GM21423 (cell line): ENCODE measurements at regions not wholly inside any gene's neighbourhood (a gene's known extent, or its start where the extent isn't known, plus 50 kb on each side); places are given as distances from the start of the nearest gene placed in this dataset.

Experiments used
- ATAC-seq: cut with Tn5 transposase; IDR thresholded peaks from one replicate; pipeline ENCODE4 v1.9.1; 2021; ENCODE audit warnings: mild to moderate bottlenecking, moderate library complexity; ENCODE audit not compliant: unreplicated experiment

DNA sequence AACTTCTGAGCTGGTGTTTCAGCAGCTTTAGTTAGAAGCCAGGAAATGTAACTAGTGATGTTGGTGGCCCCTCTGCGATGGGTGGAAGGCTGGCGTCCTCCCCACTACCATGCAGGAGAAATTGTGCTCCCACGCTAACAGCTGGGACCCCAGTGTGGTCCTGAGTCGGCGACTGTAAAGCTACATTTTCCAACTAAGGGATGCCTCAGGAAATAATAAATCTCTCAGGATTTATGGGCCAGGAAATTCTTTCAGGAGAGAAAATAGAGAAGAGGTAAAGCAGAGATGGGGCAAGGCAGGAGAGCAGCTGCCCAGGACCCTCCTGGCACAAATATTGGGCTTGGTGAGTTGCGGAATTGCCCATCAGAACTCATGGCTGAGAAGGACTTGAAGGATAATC is 186.9 kb downstream of the OPA1 start:
- no peak for ATAC-seq

DNA sequence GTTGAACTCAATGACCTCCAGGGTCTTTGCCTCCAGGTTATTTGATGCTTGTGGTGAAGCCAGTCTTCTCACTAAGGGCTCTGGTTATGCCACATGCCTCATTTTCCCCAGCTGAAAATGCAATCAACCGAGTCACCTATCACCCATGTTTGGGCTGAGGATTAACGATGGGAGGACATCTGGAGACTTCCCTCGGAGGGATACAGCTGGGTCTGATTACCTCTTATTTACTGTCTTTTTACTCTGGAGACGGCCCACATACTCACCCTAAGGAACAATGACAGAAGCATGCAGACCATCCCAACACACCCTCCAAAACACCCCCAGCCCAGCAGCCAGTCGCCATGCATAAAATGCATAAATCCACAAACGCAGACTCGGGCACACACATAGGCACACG is 187.4 kb downstream of the OPA1 start:
- no peak for ATAC-seq

DNA sequence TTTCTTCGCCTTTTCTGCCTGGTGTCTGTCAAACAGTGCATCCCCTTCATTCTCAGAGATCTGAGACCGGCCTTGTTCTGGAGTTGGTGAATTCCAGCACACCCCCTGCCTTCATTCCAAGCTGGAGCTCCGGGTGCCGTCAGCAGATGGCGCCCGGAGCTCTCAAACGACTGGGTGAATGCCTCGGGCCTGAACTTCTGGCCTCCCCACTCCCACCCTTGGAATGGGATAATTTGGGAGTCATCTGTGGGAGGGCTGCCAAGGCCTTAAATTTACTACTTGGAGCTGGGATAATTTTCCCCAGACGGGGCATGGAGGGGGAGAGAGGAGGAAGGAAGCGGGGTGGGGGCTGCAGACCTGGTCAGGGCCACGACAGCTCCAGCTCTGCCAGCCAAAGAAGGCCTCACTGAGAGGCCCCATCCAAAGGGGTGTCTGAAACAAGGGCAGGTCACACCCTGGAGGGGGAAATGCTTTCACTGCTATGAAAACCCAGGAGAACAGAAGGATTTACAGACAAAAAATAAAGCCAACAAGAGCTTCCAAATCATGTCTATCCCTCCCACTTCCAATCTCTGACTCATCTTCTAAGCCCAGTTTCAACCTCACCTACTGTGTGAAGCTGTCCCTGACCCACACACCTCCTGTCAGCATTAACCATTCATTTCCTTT is 187.9 kb downstream of the OPA1 start:
- no peak for ATAC-seq

DNA sequence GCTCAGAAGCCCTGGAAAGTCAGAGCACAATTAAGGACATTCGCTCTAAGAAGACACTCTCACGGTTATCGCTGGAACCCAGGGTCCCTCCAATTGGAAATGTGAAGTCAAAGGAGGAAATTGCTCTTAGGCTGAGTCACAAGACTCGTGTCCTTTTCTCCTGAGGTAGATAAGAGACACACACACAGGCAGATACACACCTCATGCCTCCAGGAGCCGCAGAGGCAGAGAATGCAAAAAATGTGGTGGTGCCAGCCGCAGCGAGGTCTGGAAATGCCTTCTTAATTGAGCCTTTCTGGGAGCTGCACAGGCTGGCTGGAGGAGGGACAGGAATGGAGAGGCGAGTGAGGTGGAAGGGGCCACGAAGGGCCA is 189.3 kb downstream of the OPA1 start:
- ATAC-seq, result no peak

DNA sequence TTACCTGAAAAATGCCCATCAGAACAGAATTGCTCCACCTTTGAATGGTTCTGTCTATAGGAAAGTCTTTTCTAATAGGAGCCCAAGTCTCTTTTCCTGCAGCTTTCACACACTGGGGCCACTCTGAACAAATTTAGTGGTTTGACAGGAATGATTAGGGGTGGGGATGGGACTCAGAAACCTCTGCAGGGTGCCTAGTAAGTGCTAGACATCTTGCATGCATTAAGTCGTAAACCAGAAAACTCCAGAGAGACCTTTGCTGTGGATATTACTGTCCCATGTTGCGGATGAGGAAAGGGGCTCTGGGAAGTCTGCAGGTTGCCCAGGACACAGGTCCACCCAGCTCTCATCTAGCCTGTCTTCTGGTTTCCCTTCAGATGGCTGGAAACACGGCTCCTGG is 189.7 kb downstream of the OPA1 start:
- ATAC-seq, result no peak

DNA sequence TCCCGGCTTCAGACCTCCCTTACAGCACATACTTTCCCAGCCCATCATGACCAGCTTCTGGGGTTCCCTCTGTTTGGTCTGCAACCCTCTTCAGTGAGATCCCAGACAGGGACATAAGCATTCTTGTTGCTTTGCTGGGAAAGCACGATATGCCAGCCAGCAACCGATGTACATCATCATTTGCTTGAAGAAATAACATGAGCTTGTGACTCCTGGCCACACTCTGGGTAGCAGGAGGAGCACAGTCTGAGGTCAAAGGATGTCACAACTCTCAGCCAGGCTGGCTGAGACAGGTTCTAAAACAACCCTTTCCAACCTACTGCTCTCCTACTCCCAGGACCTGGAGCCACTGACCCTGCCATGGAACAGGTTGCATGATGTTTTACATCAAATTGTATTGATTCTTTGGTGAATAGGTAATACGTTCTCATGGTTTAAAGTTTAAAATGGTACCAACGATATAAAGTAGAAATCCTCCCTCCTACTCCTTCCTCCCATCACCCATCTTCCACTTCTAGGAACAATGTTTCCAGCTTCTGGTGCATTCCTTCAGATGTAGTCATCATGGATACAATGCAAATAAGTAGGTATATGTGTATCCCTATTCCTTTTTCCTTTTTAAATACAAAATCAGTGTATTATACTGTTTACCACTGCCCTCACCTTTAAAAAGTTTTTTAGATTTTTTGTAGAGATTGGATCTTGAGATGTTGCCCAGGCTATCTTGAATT is 190.3 kb downstream of the OPA1 start:
- ATAC-seq, result no peak

DNA sequence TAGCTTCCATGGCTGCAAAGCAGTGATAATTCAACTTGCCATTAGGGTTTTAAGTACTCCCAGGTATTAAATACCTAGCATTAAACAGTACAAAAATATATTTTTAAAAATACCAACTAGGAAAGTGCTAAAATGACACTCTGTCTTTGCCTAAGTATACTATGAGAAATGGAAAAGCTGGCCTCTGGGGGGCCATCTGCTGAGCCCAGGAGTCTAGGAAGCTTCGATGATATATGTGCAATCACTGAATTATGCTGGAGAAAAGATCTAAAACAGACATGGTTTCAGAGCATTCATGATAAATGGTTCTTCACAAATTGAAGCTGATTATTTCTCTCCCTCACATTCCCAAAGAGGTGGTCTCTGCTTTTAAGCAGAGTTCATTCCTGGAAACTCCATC is 191.8 kb downstream of the OPA1 start:
- no peak for ATAC-seq

DNA sequence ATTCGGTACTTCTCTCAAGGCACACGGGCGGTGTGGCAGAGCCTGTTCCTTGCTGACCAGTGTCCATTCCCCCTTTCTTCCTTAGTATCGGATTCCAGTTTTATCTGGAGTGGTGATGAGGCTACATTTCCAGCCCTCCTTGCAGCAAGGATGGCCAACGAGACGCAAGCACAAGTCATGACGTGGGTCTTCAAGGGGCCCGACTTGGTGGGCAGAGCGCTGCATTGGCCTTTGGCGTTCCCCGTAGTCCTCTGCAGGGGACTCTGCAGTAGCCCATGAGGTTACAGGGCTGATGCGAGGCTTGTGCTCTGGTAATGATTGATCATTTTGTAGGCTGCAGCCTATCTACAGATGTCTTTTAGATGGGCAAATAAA is 194.5 kb downstream of the OPA1 start:
- ATAC-seq, result no peak

DNA sequence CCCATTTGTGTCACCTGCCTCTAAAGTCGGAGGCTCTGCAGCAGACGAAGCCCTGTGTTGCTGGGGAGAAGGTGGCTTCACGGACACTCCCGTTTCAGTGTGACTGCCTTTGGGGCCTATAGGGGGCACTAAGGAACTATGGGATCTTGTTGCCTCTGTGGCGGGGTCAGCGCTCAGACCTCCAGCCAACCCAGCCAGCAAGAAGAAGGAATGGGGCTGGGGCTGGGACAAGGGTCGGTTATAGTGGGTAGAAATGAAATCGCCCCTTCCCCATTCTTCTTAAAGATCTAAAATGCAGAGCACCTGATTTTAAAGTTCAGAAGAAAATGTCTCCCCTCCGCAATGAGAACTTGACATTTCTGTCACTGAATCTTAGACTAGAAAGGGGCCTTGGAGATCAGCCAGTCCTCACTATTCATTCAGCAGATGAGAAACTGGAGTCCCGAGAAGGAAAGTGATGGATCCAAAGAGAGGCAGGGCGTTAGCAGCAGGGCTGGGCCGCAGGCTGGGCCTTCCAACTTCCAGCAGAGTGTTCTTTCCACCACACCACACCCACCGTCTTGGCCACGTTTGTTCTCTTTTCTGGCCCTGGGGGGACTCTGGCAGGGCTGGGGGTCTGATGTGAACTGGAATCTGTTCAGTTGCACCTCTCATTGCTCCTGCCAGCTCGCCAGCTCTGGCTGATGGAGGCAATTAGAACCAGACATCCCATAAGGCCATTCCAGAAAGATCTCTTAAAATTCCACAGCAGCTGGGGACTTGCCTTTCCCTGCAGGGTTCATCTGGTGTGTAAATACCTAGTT is 195.4 kb downstream of the OPA1 start:
- ATAC-seq, result peak; percentile 78

DNA sequence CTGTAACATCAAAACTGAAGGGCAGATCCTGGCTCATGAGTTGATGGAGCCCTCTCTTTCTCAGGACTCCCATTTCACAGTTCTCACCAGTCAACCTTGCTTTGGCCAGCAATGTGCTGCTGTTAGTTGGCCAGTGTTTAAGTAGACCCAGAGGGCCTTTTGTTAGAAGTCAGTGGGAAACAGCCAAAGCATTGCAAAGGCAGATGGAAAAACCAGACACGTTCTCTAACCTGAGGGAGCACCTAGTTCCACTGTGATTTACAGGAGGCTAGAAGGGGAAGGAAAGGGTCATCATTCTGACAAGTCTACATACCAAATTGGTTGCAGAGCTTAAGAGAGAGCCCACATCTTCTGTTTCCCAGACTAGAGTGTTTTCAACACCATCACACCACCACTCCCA is 196.4 kb downstream of the OPA1 start:
- ATAC-seq, result no peak

DNA sequence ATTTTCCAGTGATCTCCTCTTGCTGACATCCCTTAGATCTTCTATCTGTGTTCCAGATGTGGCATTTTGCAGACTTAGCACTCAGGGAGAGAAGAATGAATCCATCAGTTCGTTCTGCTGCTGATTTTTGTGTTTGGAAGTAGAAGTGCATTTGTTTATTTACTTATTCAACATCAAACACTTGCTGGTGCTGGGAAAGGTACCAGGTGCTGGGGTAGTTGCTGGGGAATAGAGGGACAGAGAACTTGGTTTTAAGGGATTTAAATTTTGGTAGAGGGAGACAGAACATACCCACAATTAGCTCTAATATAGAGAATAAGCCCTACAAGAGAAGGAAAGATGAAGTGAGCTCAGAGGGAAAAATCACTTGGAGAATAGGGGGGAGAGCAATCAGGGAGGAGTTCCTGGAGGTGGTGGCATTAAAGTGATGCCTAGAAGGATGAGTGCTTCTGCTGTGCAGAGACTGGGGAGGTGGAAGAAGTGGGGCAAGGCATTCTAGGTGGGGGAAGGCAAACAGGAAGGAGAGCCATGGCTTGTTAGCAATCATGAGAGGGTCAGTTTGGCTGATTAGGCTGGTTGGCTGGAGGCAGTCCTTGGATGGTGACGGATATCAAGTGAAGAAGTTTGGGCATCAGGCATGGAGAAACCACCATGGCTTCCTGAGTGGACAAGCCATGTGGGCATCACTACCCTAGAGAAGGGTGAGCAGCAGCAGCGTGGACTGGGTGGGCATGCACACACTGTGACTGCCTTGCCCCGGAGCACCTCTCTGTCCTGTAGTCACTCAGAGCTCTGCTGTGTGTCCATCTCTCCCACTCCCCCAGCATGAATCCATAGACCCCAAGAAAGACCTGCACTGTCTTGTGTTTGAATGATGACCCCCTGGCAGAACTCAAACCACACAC is 197.3 kb downstream of the OPA1 start:
- no peak for ATAC-seq

DNA sequence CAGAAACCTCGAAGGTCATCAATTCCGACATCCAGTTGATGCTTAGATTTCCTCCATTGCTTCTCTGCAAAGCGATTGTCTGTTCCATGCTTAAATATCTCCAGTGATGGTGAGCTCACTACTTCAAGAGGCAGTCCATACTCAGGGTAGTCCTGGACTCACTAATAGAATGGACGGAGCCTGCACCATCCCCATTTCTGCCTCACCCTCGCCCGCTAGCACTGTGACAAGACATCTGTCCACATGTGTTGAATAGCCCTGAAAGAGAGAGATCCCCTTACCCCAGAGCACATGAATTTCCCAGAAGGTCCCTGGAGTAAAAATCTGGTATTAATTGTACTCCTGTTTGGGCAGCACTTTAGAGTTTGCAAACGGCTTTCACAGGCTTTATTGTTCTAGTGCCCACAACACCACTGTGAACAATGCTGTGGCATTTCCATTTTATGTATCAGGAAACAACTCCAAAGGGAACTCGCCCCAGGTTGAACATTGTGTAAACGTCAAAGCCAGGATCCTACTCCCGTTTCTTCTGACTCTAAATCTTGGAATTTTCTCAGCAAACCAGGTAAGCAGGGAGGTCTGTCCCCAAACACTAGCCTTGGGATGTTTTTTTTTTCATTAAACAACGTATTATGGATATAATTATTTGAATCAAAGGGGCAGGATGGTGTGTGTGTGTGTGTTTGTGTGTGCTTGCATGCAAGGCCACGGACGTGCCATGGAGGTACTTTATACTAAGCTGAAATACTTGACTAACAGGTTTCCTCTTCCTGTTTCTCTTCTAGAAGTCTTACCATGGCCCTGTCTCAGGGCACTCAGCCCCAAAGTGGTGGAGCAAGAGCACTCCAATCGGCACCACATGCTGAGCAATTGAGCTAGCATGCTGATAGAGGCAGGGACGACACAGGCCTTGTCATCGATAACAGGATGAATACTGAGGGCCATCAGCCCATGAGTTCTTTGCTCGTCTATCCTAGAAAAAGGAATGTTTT is 198.3 kb downstream of the OPA1 start:
- no peak for ATAC-seq

DNA sequence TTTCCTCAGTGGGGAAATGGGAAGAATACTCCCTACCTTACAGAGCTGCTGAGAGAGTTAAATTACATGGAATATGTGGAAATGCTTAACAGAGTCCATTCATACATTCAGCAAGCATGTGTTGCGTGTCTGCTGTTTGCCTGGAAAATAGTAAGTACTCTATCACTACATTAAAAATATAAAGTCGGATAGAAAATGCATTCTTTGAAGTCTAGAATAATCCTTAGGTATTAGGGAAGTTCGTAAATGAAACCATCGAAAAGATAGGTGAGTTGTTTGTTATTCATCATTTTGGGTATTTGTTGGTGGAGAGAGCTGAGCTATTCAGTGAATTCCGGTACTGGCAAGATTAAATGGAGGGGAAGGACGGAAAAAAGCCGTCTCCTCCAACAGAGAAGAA is 200.1 kb downstream of the OPA1 start:
- ATAC-seq, result no peak

DNA sequence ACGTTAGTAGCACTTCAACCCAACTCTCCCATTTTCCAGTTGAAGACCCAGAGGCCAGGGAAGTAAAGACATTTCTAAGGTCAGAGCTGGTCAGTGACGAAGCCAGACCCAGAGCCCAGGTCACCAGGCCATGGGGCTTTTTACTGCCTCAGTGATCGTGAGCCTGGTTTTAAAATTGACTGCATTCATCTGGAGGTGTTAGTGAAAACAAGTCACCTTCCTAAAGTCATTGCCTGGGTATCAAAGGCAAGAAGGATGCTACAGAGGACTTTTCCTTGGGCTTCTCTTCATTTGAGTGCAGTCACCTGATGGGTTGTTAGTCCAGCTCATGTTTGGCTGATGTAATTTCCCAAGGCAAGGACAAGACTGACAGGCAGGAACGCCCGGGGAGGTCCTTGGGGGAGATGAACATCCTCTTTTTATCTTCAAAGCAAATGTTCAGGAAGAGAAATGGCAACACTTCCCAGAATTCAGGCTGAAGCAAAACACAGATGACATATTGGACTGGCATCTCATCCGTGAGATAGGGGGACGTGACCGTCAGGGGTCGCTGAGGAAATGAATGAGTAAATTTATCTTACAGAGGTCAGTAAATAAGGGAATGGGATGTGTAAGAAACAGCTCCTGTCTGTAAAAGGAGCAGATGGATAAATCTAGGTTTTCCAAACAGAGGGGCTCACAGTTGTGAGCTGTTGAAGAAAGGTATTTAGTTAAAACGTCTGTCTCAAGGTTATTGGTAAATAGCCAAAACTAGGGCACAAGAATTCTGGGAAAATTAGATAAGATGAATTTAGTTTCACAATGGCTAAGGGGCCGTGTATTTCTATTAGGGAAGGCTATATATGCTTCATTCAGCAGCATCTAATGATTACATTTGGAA is 201.2 kb downstream of the OPA1 start:
- no peak for ATAC-seq

DNA sequence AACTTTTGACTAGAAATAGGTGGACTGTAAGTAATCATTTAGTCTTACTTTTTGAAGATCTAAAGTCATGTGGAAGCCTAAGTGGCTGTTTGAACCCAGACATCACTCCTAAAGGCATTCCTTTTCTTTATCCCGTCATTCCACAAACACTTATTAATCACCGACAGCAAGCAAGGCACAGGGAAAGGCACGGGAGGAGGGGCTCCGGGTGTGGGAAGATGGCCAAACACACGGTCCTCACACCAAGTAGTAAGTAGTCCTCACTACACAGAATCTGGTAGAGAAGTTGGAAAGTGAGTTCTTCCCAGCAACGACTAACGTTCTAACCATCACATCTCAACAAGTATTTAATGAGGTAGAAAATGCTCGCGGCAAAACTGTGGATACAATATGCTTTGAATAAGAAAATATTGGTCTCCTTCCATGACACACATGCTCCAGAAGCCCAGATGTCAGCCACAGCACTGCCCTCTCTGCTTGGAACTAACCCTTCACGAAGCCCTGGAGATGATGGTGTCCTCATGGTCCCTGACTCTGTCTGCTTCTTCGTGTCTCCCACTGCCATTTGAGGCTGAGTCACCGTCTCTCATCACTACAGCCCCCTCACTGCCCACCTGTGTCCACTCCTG is 202.2 kb downstream of the OPA1 start:
- no peak for ATAC-seq

DNA sequence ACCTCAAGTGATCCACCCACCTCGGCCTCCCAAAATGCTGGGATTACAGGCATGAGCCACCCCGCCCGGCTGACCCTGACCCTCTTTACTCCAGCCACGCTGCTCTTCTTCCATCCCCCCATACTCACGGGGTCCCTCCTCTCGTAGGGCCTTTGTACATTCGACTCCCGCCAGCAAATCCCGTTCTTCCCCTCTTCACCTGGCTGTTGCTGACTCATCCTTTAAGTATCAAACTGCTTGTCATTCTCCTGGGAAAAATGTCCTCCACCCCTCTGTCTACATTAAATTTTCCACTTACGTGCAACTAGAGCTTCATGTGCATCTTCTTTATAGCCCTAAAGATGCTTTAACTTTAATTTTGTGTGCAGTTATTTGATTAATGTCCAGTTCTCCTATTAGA is 203.1 kb downstream of the OPA1 start:
- no peak for ATAC-seq

DNA sequence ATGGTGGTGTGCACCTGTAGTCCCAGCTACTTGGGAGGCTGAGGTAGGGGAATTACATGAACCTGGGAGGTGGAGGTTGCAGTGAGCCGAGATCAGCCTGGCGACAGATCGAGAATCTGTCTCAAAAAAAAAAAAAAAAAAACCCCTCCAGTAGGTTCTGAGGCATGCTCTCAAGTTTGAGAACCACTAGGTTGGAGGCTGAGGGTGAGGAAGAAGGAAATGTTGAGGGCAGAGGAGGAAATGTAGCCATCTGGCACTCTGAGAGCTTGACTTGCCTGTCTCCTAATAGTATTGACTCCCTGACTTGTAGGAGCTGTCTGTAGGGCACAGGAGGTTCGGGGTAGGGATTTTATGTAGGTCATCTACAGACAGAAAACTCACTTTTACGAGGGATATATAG is 204.6 kb downstream of the OPA1 start:
- ATAC-seq, result no peak

DNA sequence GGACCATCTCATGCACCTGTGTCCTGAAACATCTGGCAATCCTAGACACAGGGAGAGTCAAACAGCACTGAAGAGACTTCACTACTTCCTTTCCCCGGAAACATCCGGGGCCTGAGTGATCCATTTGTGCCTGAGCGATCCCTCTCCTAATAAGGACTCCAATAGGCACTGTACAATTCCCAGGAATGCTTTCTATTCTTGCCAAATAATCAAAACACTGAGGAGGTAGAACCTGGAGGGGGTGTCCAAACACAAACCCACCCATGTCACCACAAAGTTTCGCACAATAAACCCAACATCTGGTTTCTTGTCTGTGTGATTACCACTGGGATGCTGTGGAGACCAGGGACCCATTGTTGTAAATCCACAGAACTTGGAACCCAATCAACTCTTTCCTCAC is 205.0 kb downstream of the OPA1 start:
- ATAC-seq, result no peak
